H1 (cell line): ENCODE measurements at regions not wholly inside any gene's neighbourhood (a gene's known extent, or its start where the extent isn't known, plus 50 kb on each side); places are given as distances from the start of the nearest gene placed in this dataset.

ENCODE experiments used
- CTCF ChIA-PET: fragments of 300-600 bp; sonication (Branson Sonifier 250); formaldehyde crosslinking; loops from one replicate; lab custom pipeline; 2021; ENCODE audit not compliant: partially characterized antibody; lab: Charles Lee
- POLR2A ChIA-PET: fragments of 300-600 bp; sonication (Branson Sonifier 250); formaldehyde crosslinking; loops from one replicate; lab custom pipeline; 2021; ENCODE audit warnings: inconsistent platforms; ENCODE audit not compliant: partially characterized antibody; lab: Charles Lee
- DNase-seq, 2 experiments: peaks; one replicate each; pipeline versions ENCODE4 v3.0.0 to v3.0.0-alpha.2; 2010 to 2022; ENCODE audit warnings: low spot score in 2 of 2, low read depth in 1 of 2, mixed read lengths in 1 of 2
- FAIRE-seq: peaks from 2 replicates; lab custom pipeline; 2011; peaks lifted over from hg19 to GRCh38; lab: Jason Lieb, UNC
- H2AFZ ChIP-seq: 2 replicates; pipeline ENCODE4 v1.8.1; 2012; ENCODE audit warnings: low read length, inconsistent platforms
- H2AK5ac ChIP-seq: 2 replicates; pipeline ENCODE4 v1.6.1; 2013; ENCODE audit warnings: low read depth, low read length
- H2BK120ac ChIP-seq: replicated peaks from 2 replicates; pipeline ENCODE3; 2013; ENCODE audit warnings: low read depth, low read length, inconsistent platforms
- H2BK12ac ChIP-seq: 2 replicates; pipeline ENCODE4 v1.6.1; 2013; ENCODE audit warnings: low read depth, low read length
- H2BK15ac ChIP-seq: 2 replicates; pipeline ENCODE4 v1.6.1; 2013; ENCODE audit warnings: low read length
- H2BK20ac ChIP-seq: 2 replicates; pipeline ENCODE4 v1.6.1; 2013; ENCODE audit warnings: low read length
- H2BK5ac ChIP-seq: 2 replicates; pipeline ENCODE4 v1.6.1; 2013; ENCODE audit warnings: low read depth, low read length
- H3K14ac ChIP-seq: 2 replicates; pipeline ENCODE4 v1.6.1; 2013; ENCODE audit warnings: inconsistent platforms; ENCODE audit not compliant: insufficient read length
- H3K18ac ChIP-seq: 2 replicates; pipeline ENCODE4 v1.6.1; 2013; ENCODE audit warnings: low read length; ENCODE audit errors: extremely low read depth
- H3K23ac ChIP-seq: 2 replicates; pipeline ENCODE4 v1.6.1; 2013; ENCODE audit warnings: inconsistent platforms; ENCODE audit not compliant: insufficient read length
- H3K23me2 ChIP-seq: 2 replicates; pipeline ENCODE4 v1.6.1; 2013; ENCODE audit warnings: low read depth, low read length
- H3K27ac ChIP-seq: 2 replicates; pipeline ENCODE4 v1.6.1; 2011; ENCODE audit warnings: low read depth, low read length, inconsistent platforms
- H3K27me3 ChIP-seq, 4 experiments: replicated peaks in 1 of 4; 1 replicate in 1 of 4; 2 replicates in 3 of 4; pipeline versions ENCODE4 v1.6.1 to v1.8.1; 2011 to 2013; ENCODE audit warnings: low read length in 3 of 4, mild to moderate bottlenecking in 3 of 4, inconsistent platforms in 2 of 4, mixed read lengths in 2 of 4, moderate library complexity in 1 of 4; ENCODE audit not compliant: control insufficient read depth in 3 of 4, insufficient read depth in 3 of 4; ENCODE audit errors: extremely low read depth in 1 of 4
- H3K36me3 ChIP-seq, 4 experiments: 2 replicates each; pipeline versions ENCODE4 v1.6.1 to v1.8.1; 2011 to 2013; ENCODE audit warnings: mild to moderate bottlenecking in 4 of 4, low read length in 3 of 4, moderate library complexity in 2 of 4, control low read depth in 1 of 4, inconsistent platforms in 1 of 4; ENCODE audit not compliant: insufficient read depth in 4 of 4, control insufficient read depth in 2 of 4
- H3K4ac ChIP-seq: replicated peaks from 2 replicates; pipeline ENCODE3; 2013; ENCODE audit warnings: low read length, low read depth, mixed read lengths, inconsistent platforms; ENCODE audit not compliant: insufficient read length
- H3K4me1 ChIP-seq, 4 experiments: replicated peaks in 1 of 4; 1 replicate in 1 of 4; 2 replicates in 3 of 4; pipeline versions ENCODE4 v1.6.1 to v1.8.1; 2011 to 2013; ENCODE audit warnings: low read length in 3 of 4, inconsistent platforms in 2 of 4, mixed read lengths in 1 of 4; ENCODE audit not compliant: insufficient read depth in 4 of 4, control insufficient read depth in 3 of 4
- H3K4me2 ChIP-seq, 2 experiments: 2 replicates each; pipeline versions ENCODE4 v1.6.1 to v1.8.1; 2011 to 2013; ENCODE audit warnings: low read depth in 2 of 2, low read length in 2 of 2, control low read depth in 1 of 2, inconsistent platforms in 1 of 2, mild to moderate bottlenecking in 1 of 2; ENCODE audit not compliant: insufficient read depth in 1 of 2
- H3K4me3 ChIP-seq, 4 experiments: fragments of 200-600, 300-600 bp in 1 of 4; sonication (generic), shearing (Covaris generic), sonication (Bioruptor Twin) in 1 of 4; 2 replicates each; pipeline versions ENCODE4 v1.5.1 to v1.8.1; 2011 to 2016; ENCODE audit warnings: low read length in 4 of 4, low read depth in 3 of 4, control low read depth in 2 of 4, inconsistent platforms in 2 of 4, mild to moderate bottlenecking in 2 of 4, mixed read lengths in 1 of 4, moderate library complexity in 1 of 4; ENCODE audit not compliant: insufficient read depth in 2 of 4; ENCODE audit errors: extremely low read depth in 1 of 4
- H3K56ac ChIP-seq: replicated peaks from 2 replicates; pipeline ENCODE3; 2013; ENCODE audit warnings: low read depth, mild to moderate bottlenecking, mixed read lengths, low read length, inconsistent platforms; ENCODE audit not compliant: insufficient read length
- H3K79me1 ChIP-seq: 2 replicates; pipeline ENCODE4 v1.6.1; 2013; ENCODE audit warnings: low read depth, low read length, control low read depth
- H3K79me2 ChIP-seq, 2 experiments: 2 replicates each; pipeline versions ENCODE4 v1.6.1 to v1.8.1; 2012 to 2013; ENCODE audit warnings: low read length in 2 of 2, mild to moderate bottlenecking in 2 of 2, inconsistent platforms in 1 of 2; ENCODE audit not compliant: insufficient read depth in 2 of 2, control insufficient read depth in 1 of 2
- H3K9ac ChIP-seq, 4 experiments: replicated peaks in 1 of 4; 1 replicate in 1 of 4; 2 replicates in 3 of 4; pipeline versions ENCODE4 v1.6.1 to v1.8.1; 2011 to 2013; ENCODE audit warnings: low read depth in 3 of 4, low read length in 3 of 4, control low read depth in 2 of 4, mild to moderate bottlenecking in 2 of 4, moderate library complexity in 2 of 4, inconsistent platforms in 1 of 4; ENCODE audit errors: extremely low read depth in 1 of 4
- H3K9me3 ChIP-seq, 2 experiments: 2 replicates each; pipeline versions ENCODE4 v1.6.1 to v1.8.1; 2012 to 2013; ENCODE audit warnings: mild to moderate bottlenecking in 2 of 2, moderate library complexity in 2 of 2, control low read depth in 1 of 2, inconsistent platforms in 1 of 2, low read depth in 1 of 2, low read length in 1 of 2, mixed read lengths in 1 of 2; ENCODE audit not compliant: insufficient read depth in 2 of 2
- H4K20me1 ChIP-seq, 2 experiments: replicated peaks in 1 of 2; 2 replicates each; pipeline versions ENCODE3 to v1.8.1; 2011 to 2013; ENCODE audit warnings: inconsistent platforms in 2 of 2, low read length in 2 of 2, mild to moderate bottlenecking in 1 of 2; ENCODE audit not compliant: insufficient read depth in 2 of 2, control insufficient read depth in 1 of 2
- H4K5ac ChIP-seq: 2 replicates; pipeline ENCODE4 v1.6.1; 2013; ENCODE audit warnings: low read length, low read depth, mixed read lengths, inconsistent platforms; ENCODE audit not compliant: insufficient read length
- H4K8ac ChIP-seq: 2 replicates; pipeline ENCODE4 v1.8.0; 2013; ENCODE audit warnings: mild to moderate bottlenecking, moderate library complexity, low read length, inconsistent platforms; ENCODE audit not compliant: insufficient read depth; ENCODE audit errors: extremely low read depth
- H4K91ac ChIP-seq: replicated peaks from 2 replicates; pipeline ENCODE3; 2013; ENCODE audit warnings: low read length, mixed read lengths, inconsistent platforms; ENCODE audit not compliant: insufficient read length
- CBX5 ChIP-seq: fragments of 300-800, 300-1000 bp; sonication (generic); IDR thresholded peaks from 2 replicates; pipeline ENCODE4 v1.7.1; 2016; ENCODE audit warnings: antibody characterized with exemption, low read length, low read depth
- CHD2 ChIP-seq: IDR thresholded peaks from 2 replicates; pipeline ENCODE4 v1.6.1; 2012; ENCODE audit warnings: low read length, improper control_type of control experiment
- KDM5A ChIP-seq: fragments of 200-600 bp; IDR thresholded peaks from 2 replicates; pipeline ENCODE4 v1.7.1; 2012; ENCODE audit warnings: mild to moderate bottlenecking, low read length, inconsistent platforms, mixed read lengths
- POLR2A ChIP-seq, 2 experiments: IDR thresholded peaks; 1 replicate in 1 of 2; 2 replicates in 1 of 2; pipeline ENCODE4 v1.6.1; 2011; ENCODE audit warnings: low read depth in 2 of 2, low read length in 2 of 2, mild to moderate bottlenecking in 2 of 2; ENCODE audit errors: control extremely low read depth in 1 of 2
- POU5F1 ChIP-seq: IDR thresholded peaks from 2 replicates; pipeline ENCODE4 v1.6.1; 2011; ENCODE audit warnings: low read depth, mild to moderate bottlenecking, low read length, moderate library complexity
- RBBP5 ChIP-seq: IDR thresholded peaks from 2 replicates; pipeline ENCODE4 v1.7.1; 2012; ENCODE audit warnings: low read depth, mild to moderate bottlenecking, inconsistent platforms, low read length, moderate library complexity, borderline replicate concordance
- RXRA ChIP-seq: IDR thresholded peaks from 2 replicates; pipeline ENCODE4 v1.6.1; 2011; ENCODE audit warnings: low read depth, mild to moderate bottlenecking, low read length, moderate library complexity; ENCODE audit not compliant: insufficient read depth
- SRF ChIP-seq: IDR thresholded peaks from 2 replicates; pipeline ENCODE4 v1.6.1; 2011; ENCODE audit warnings: mild to moderate bottlenecking, low read depth, low read length, moderate library complexity
- TCF12 ChIP-seq: IDR thresholded peaks from 2 replicates; pipeline ENCODE4 v1.6.1; 2011; ENCODE audit warnings: low read depth, mild to moderate bottlenecking, low read length
- YY1 ChIP-seq: IDR thresholded peaks from 2 replicates; pipeline ENCODE4 v1.6.1; 2011; ENCODE audit warnings: low read depth, mild to moderate bottlenecking, low read length
- WGBS, 2 experiments: shearing (Covaris generic) in 1 of 2; methylation state at CpG; one replicate each; pipeline versions ENCODE4 v1.1.6 to v1.1.7; 2013 to 2015; ENCODE audit warnings: low lambda C conversion rate in 2 of 2, mixed read lengths in 2 of 2, inconsistent platforms in 1 of 2, low coverage in 1 of 2, missing lambda C conversion rate in 1 of 2; ENCODE audit not compliant: insufficient replicate concordance in 2 of 2, insufficient coverage in 1 of 2, insufficient read length in 1 of 2; ENCODE audit errors: extremely low coverage in 1 of 2, missing lambda C conversion rate in 1 of 2; 5-methylcytosine and 5-hydroxymethylcytosine counted together
- TF ChIP-seq, protein P1 (sequence below): IDR thresholded peaks from 2 replicates; pipeline ENCODE4 v1.6.1; 2012; ENCODE audit warnings: inconsistent platforms
- TF ChIP-seq, protein P2 (sequence below): IDR thresholded peaks from 2 replicates; pipeline ENCODE4 v1.6.1; 2012; ENCODE audit warnings: low read length, inconsistent platforms

DNA sequence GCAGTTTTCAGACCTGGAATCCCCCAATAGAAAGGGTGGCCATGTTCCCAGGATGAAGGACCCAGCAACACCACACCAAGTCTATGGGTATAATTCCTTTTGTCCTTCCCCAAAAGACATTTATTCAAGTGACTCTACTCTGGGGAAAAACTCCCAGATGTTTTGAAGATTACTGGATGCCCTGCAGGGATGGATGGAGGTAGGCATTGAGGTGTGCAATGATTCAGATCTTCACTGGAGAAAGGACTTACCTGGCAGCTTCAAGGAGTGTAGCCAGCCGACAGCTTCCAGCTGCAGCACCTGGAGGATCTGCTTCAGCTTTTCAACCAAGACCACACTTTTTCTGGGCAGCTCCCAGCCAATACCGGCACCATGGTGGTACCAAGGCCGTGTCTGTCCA lies 172.0 kb downstream of the BAMBI start:
- H2AK5ac ChIP-seq = no peak overlapping the region
- H2BK120ac ChIP-seq = no peak overlapping the region
- FAIRE-seq = no peak

More for the DNA sequence above, 172.0 kb downstream of the BAMBI start:
- no peak overlapping the region for H3K27ac ChIP-seq
- TF ChIP-seq POLR2A (IDR thresholded peaks at IDR 0.05; ENCODE audit: control extremely low read depth in 1 of 2, low read depth in 2 of 2, low read length in 2 of 2) (no peak), RXRA (no peak), KDM5A (no peak), CHD2 (no peak), RBBP5 (no peak), POU5F1 (no peak), YY1 (no peak), SRF (no peak), CBX5 (no peak), TCF12 (no peak)
- TF ChIP-seq, protein P1, sequence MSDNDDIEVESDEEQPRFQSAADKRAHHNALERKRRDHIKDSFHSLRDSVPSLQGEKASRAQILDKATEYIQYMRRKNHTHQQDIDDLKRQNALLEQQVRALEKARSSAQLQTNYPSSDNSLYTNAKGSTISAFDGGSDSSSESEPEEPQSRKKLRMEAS = no peak
- TF ChIP-seq, protein P2, sequence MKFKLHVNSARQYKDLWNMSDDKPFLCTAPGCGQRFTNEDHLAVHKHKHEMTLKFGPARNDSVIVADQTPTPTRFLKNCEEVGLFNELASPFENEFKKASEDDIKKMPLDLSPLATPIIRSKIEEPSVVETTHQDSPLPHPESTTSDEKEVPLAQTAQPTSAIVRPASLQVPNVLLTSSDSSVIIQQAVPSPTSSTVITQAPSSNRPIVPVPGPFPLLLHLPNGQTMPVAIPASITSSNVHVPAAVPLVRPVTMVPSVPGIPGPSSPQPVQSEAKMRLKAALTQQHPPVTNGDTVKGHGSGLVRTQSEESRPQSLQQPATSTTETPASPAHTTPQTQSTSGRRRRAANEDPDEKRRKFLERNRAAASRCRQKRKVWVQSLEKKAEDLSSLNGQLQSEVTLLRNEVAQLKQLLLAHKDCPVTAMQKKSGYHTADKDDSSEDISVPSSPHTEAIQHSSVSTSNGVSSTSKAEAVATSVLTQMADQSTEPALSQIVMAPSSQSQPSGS = no peak
- TF ChIP-seq, all 59 proteins: peak for 0
- Histone ChIP-seq H2BK20ac (no peak overlapping the region), H3K4me1 (no peaks in the 10 kb centered on the region), H4K91ac (no peak overlapping the region), H3K4me2 (no peak overlapping the region), H4K20me1 (no peaks in the 10 kb centered on the region), H3K36me3 (no peaks in the 10 kb centered on the region), H3K56ac (no peak overlapping the region), H3K9ac (no peak overlapping the region), H3K9me3 (0 out of 4 replicates have a peak, but pooled peaks cover 0 to 5% of the 10 kb centered on the region in 2 experiments), H3K23me2 (no peaks in the 10 kb centered on the region; the same call in 1 of the 2 replicates), H2BK5ac (no peak overlapping the region), H3K14ac (no peak overlapping the region), H4K5ac (no peak overlapping the region), H2BK12ac (no peak overlapping the region), H3K18ac (no peak overlapping the region), H3K79me1 (no peaks in the 10 kb centered on the region), H2BK15ac (no peak overlapping the region), H3K23ac (no peak overlapping the region), H4K8ac (no peak overlapping the region), H2AFZ (no peak overlapping the region), H3K27me3 (no peaks in the 10 kb centered on the region), H3K4ac (no peak overlapping the region), H3K79me2 (no peaks in the 10 kb centered on the region), H3K4me3 (no peak overlapping the region)
- no peak for DNase-seq
- WGBS, 2 experiments = 93% methylated on average over 3 of the region's 3 CpGs; no CpG with 5 or more reads in 1 of the 2 experiments
- CTCF ChIA-PET = no interaction called here
- POLR2A ChIA-PET = no interaction called here
